OCI-LY1 (cell line): ENCODE measurements at regions not wholly inside any gene's neighbourhood (a gene's known extent, or its start where the extent isn't known, plus 50 kb on each side); places are given as distances from the start of the nearest gene placed in this dataset.
"Not testable (repeated sequence)": the region's sequence is repeated elsewhere in the genome, so short reads cannot be mapped to it uniquely, and the experiment has no call there.

Source experiments
- H2AFZ ChIP-seq: fragments of 200-600 bp; sonication (generic), shearing (Covaris generic); 2 replicates; pipeline ENCODE4 v1.6.0; 2014; ENCODE audit warnings: antibody characterized with exemption, mild to moderate bottlenecking, low read length
- H3F3A ChIP-seq: fragments of 200-600 bp; sonication (generic), shearing (Covaris generic); 2 replicates; pipeline ENCODE4 v1.6.0; 2014; ENCODE audit warnings: mild to moderate bottlenecking, antibody characterized with exemption, low read length, moderate library complexity; ENCODE audit not compliant: insufficient read depth
- H3K27ac ChIP-seq: fragments of 200-600 bp; sonication (generic); 2 replicates; pipeline ENCODE4 v1.5.1; 2014; ENCODE audit warnings: low read length, mixed run types, mild to moderate bottlenecking, low read depth; ENCODE audit not compliant: poor library complexity, severe bottlenecking
- H3K27me3 ChIP-seq: fragments of 200-600 bp; sonication (generic); 2 replicates; pipeline ENCODE4 v1.6.0; 2014; ENCODE audit warnings: antibody characterized with exemption, mild to moderate bottlenecking, low read length, moderate library complexity; ENCODE audit not compliant: insufficient read depth
- H3K36me3 ChIP-seq: fragments of 200-600 bp; sonication (generic); 2 replicates; pipeline ENCODE4 v1.6.1; 2014; ENCODE audit warnings: mild to moderate bottlenecking, antibody characterized with exemption, low read length, moderate library complexity, mixed read lengths; ENCODE audit not compliant: insufficient read depth
- H3K4me1 ChIP-seq: fragments of 200-600 bp; sonication (generic); 2 replicates; pipeline ENCODE4 v1.5.1; 2014; ENCODE audit warnings: mild to moderate bottlenecking, low read length, moderate library complexity; ENCODE audit not compliant: insufficient read depth, severe bottlenecking
- H3K4me2 ChIP-seq: fragments of 200-600 bp; sonication (generic), shearing (Covaris generic); 2 replicates; pipeline ENCODE4 v1.6.1; 2014; ENCODE audit warnings: low read length
- H3K4me3 ChIP-seq: fragments of 200-600 bp; sonication (generic); 2 replicates; pipeline ENCODE4 v1.5.1; 2014; ENCODE audit warnings: low read length, low read depth, mild to moderate bottlenecking, mixed read lengths; ENCODE audit not compliant: poor library complexity, severe bottlenecking
- H3K79me2 ChIP-seq: fragments of 200-600 bp; shearing (Covaris generic); 2 replicates; pipeline ENCODE4 v1.6.1; 2016; ENCODE audit warnings: mixed run types, low read length, mixed read lengths; ENCODE audit not compliant: insufficient read depth
- H3K9ac ChIP-seq: fragments of 200-600 bp; sonication (generic), shearing (Covaris generic); 2 replicates; pipeline ENCODE4 v1.6.1; 2014; ENCODE audit warnings: mild to moderate bottlenecking, low read length, mixed read lengths
- H3K9me2 ChIP-seq: fragments of 200-600 bp; sonication (generic), shearing (Covaris generic); 2 replicates; pipeline ENCODE4 v1.6.1; 2014; ENCODE audit warnings: low read depth, mild to moderate bottlenecking, low read length, mixed read lengths
- H3K9me3 ChIP-seq: fragments of 200-600 bp; shearing (Covaris generic); 2 replicates; pipeline ENCODE4 v1.6.1; 2014; ENCODE audit warnings: low read length, mixed read lengths
- H4K20me1 ChIP-seq: fragments of 200-600 bp; sonication (generic), shearing (Covaris generic); 2 replicates; pipeline ENCODE4 v1.6.0; 2016; ENCODE audit warnings: mild to moderate bottlenecking, low read length; ENCODE audit not compliant: insufficient read depth
- CTCF ChIP-seq: fragments of 200-600 bp; sonication (generic), shearing (Covaris generic); IDR thresholded peaks from 2 replicates; pipeline ENCODE4 v1.5.1; 2017; ENCODE audit warnings: mild to moderate bottlenecking, antibody characterized with exemption, low read length, moderate library complexity, mixed read lengths
- EZH2 ChIP-seq: fragments of 200-600 bp; sonication (generic), shearing (Covaris generic); IDR thresholded peaks from 2 replicates; pipeline ENCODE4 v1.8.0; 2017; ENCODE audit warnings: borderline replicate concordance, mixed run types, mild to moderate bottlenecking, antibody characterized with exemption, low read length, moderate library complexity, mixed read lengths

GRCh38 chr20:11700831-11701230, 216.9 kb upstream of the BTBD3 start:
- Histone ChIP-seq H3K27ac (no peak overlapping the region), H3K9me3 (no peaks in the 10 kb centered on the region), H2AFZ (no peak overlapping the region), H3K36me3 (no peaks in the 10 kb centered on the region), H3K27me3 (no peaks in the 10 kb centered on the region), H3K9ac (no peak overlapping the region), H3K4me2 (no peak overlapping the region), H3K4me3 (no peak overlapping the region), H3K79me2 (no peaks in the 10 kb centered on the region), H3F3A (no peaks in the 10 kb centered on the region), H4K20me1 (no peaks in the 10 kb centered on the region), H3K9me2 (no peaks in the 10 kb centered on the region), H3K4me1 (no peaks in the 10 kb centered on the region)
- TF ChIP-seq CTCF (no peak), EZH2 (no peak)

GRCh38 chr20:11702721-11703518, 214.8 kb upstream of the BTBD3 start:
- H2AFZ ChIP-seq, result no peak overlapping the region
- H3K4me3 ChIP-seq, result no peak overlapping the region
- no peaks in the 10 kb centered on the region for H4K20me1 ChIP-seq
- no peaks in the 10 kb centered on the region for H3K27me3 ChIP-seq
- TF ChIP-seq EZH2 (no peak), CTCF (no peak)
- H3F3A ChIP-seq, result no peaks in the 10 kb centered on the region
- no peaks in the 10 kb centered on the region for H3K36me3 ChIP-seq
- H3K27ac ChIP-seq, result no peak overlapping the region
- H3K9me2 ChIP-seq, result no peaks in the 10 kb centered on the region
- H3K9me3 ChIP-seq, result no peaks in the 10 kb centered on the region
- H3K9ac ChIP-seq, result no peak overlapping the region
- no peak overlapping the region for H3K4me2 ChIP-seq
- H3K79me2 ChIP-seq, result no peaks in the 10 kb centered on the region
- H3K4me1 ChIP-seq, result no peaks in the 10 kb centered on the region

- H3K4me1 ChIP-seq, result no peaks in the 10 kb centered on the region
- H3K4me3 ChIP-seq, result no peak overlapping the region
- H3K27ac ChIP-seq, result no peak overlapping the region
- no peaks in the 10 kb centered on the region for H3K79me2 ChIP-seq
- H3K9me3 ChIP-seq, result no peaks in the 10 kb centered on the region
- H3K4me2 ChIP-seq, result no peak overlapping the region
- TF ChIP-seq EZH2, result no peak
- TF ChIP-seq CTCF, result no peak
- H3K9me2 ChIP-seq, result no peaks in the 10 kb centered on the region
- H4K20me1 ChIP-seq, result no peaks in the 10 kb centered on the region
- no peaks in the 10 kb centered on the region for H3K36me3 ChIP-seq
- H3F3A ChIP-seq, result no peaks in the 10 kb centered on the region
- H3K27me3 ChIP-seq, result no peaks in the 10 kb centered on the region
- no peak overlapping the region for H2AFZ ChIP-seq
- H3K9ac ChIP-seq, result no peak overlapping the region
Measured at GRCh38 chr20:11705512-11705911, 212.2 kb upstream of the BTBD3 start.

GRCh38 chr20:11708223-11708622, 209.5 kb upstream of the BTBD3 start:
- not testable (repeated sequence) for H3K36me3 ChIP-seq, H3K9ac ChIP-seq, H4K20me1 ChIP-seq, H2AFZ ChIP-seq, H3F3A ChIP-seq, H3K4me2 ChIP-seq, H3K27me3 ChIP-seq, H3K4me1 ChIP-seq, H3K9me3 ChIP-seq, H3K27ac ChIP-seq, H3K79me2 ChIP-seq, H3K9me2 ChIP-seq, H3K4me3 ChIP-seq
